ENCODE measurements at regions not wholly inside any gene's neighbourhood (a gene's known extent, or its start where the extent isn't known, plus 50 kb on each side); places are given as distances from the start of the nearest gene placed in this dataset.

DNA sequence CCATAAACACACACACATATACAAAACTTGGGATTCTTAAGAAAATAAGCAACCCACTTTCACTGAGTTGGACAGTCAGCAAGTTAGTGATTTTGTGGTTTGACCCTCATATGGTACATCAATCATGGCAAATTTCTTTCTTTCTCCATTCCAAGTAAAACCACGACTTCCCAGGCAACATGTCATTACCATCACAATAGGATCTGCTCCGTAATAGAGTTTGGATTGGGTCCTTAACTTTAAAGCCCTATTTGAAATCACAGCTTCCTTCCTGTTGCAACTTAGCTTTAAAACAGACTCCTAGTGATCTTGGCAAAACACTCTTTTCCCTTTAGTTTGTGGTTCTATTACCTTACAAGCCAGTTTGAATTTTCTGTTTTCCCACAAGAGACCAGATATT, 483.6 kb downstream of the INHBA start:
- H2AFZ ChIP-seq (ENCODE audit: low read length) = no peak overlapping the region
- no peaks in the 10 kb centered on the region for H3K4me1 ChIP-seq (ENCODE audit: insufficient read depth, low read length, poor library complexity, severe bottlenecking)
- H3K9me2 ChIP-seq (replicated peaks; ENCODE audit: low read depth, low read length) = no peaks in the 10 kb centered on the region
- no peak overlapping the region for H3K4me3 ChIP-seq (ENCODE audit: low read length, poor library complexity, severe bottlenecking)
- no peak overlapping the region for H3K4me2 ChIP-seq (ENCODE audit: low read depth, low read length, poor library complexity, severe bottlenecking)
- H3F3A ChIP-seq (ENCODE audit: low read depth) = no peaks in the 10 kb centered on the region
- no peaks in the 10 kb centered on the region for H3K27me3 ChIP-seq (ENCODE audit: insufficient read depth, low read length, poor library complexity, severe bottlenecking)
- H3K79me2 ChIP-seq (ENCODE audit: insufficient read depth, low read length) = no peaks in the 10 kb centered on the region
- H3K36me3 ChIP-seq (ENCODE audit: insufficient read depth, low read length) = no peaks in the 10 kb centered on the region
- no peak overlapping the region for H3K9ac ChIP-seq (ENCODE audit: low read depth, low read length, poor library complexity, severe bottlenecking)
- no peaks in the 10 kb centered on the region for H4K20me1 ChIP-seq (ENCODE audit: insufficient read depth, low read length, poor library complexity, severe bottlenecking)
- no peaks in the 10 kb centered on the region for H3K9me3 ChIP-seq (ENCODE audit: insufficient read depth, low read depth, low read length)
- no peak for TF ChIP-seq EZH2phosphoT487 (IDR thresholded peaks at IDR 0.05; ENCODE audit: borderline replicate concordance)
- TF ChIP-seq CTCF (conservative IDR thresholded peaks at IDR 0.05; ENCODE audit: low read length) = no peak

- H3K4me1 ChIP-seq (ENCODE audit: insufficient read depth, low read length, poor library complexity, severe bottlenecking) = no peaks in the 10 kb centered on the region
Measured at GRCh38 chr7:41217306-41217705, 485.6 kb downstream of the INHBA start.

DNA sequence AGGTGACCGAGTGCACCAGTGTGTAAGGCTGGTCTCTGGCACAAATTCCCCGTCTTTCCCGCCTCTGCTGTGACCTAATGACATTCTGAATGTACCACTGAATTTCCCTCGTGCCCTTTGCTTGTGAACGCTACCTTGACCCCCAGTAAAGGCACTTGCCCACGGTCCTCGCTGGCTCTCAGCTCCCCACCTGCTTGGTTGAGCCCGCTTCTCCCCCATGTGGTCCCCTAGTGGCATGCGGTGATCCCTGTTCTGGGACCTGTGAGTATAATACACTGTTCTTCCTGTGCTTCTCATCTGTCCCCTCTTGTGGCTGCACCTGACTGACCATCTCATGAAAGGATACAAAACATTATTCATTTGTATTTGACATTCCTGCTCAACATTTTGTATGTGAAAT, 495.7 kb downstream of the INHBA start:
- Histone ChIP-seq H3K9ac (ENCODE audit: low read depth, low read length, poor library complexity, severe bottlenecking) (no peak overlapping the region), H3K79me2 (ENCODE audit: insufficient read depth, low read length) (no peaks in the 10 kb centered on the region), H3K9me3 (ENCODE audit: insufficient read depth, low read depth, low read length) (no peaks in the 10 kb centered on the region), H3K27me3 (ENCODE audit: insufficient read depth, low read length, poor library complexity, severe bottlenecking) (no peaks in the 10 kb centered on the region), H3K4me1 (ENCODE audit: insufficient read depth, low read length, poor library complexity, severe bottlenecking) (no peaks in the 10 kb centered on the region), H3K4me2 (ENCODE audit: low read depth, low read length, poor library complexity, severe bottlenecking) (no peak overlapping the region), H2AFZ (ENCODE audit: low read length) (no peak overlapping the region), H3K4me3 (ENCODE audit: low read length, poor library complexity, severe bottlenecking) (no peak overlapping the region), H3K36me3 (ENCODE audit: insufficient read depth, low read length) (no peaks in the 10 kb centered on the region), H3K9me2 (replicated peaks; ENCODE audit: low read depth, low read length) (no peaks in the 10 kb centered on the region), H3F3A (ENCODE audit: low read depth) (no peaks in the 10 kb centered on the region), H4K20me1 (ENCODE audit: insufficient read depth, low read length, poor library complexity, severe bottlenecking) (no peaks in the 10 kb centered on the region)
- no peak for TF ChIP-seq CTCF (conservative IDR thresholded peaks at IDR 0.05; ENCODE audit: low read length)
- no peak for TF ChIP-seq EZH2phosphoT487 (IDR thresholded peaks at IDR 0.05; ENCODE audit: borderline replicate concordance)

More at GRCh38 chr7:41217306-41217705, 485.6 kb downstream of the INHBA start:
- Histone ChIP-seq H3K79me2 (ENCODE audit: insufficient read depth, low read length) (no peaks in the 10 kb centered on the region), H3K9me2 (replicated peaks; ENCODE audit: low read depth, low read length) (no peaks in the 10 kb centered on the region), H3K9ac (ENCODE audit: low read depth, low read length, poor library complexity, severe bottlenecking) (no peak overlapping the region), H3K9me3 (ENCODE audit: insufficient read depth, low read depth, low read length) (no peaks in the 10 kb centered on the region), H4K20me1 (ENCODE audit: insufficient read depth, low read length, poor library complexity, severe bottlenecking) (no peaks in the 10 kb centered on the region), H2AFZ (ENCODE audit: low read length) (no peak overlapping the region), H3F3A (ENCODE audit: low read depth) (no peaks in the 10 kb centered on the region), H3K36me3 (ENCODE audit: insufficient read depth, low read length) (no peaks in the 10 kb centered on the region), H3K4me2 (ENCODE audit: low read depth, low read length, poor library complexity, severe bottlenecking) (no peak overlapping the region), H3K4me3 (ENCODE audit: low read length, poor library complexity, severe bottlenecking) (no peak overlapping the region), H3K27me3 (ENCODE audit: insufficient read depth, low read length, poor library complexity, severe bottlenecking) (no peaks in the 10 kb centered on the region)
- TF ChIP-seq EZH2phosphoT487 (IDR thresholded peaks at IDR 0.05; ENCODE audit: borderline replicate concordance) (no peak), CTCF (conservative IDR thresholded peaks at IDR 0.05; ENCODE audit: low read length) (no peak)
